Left lung (tissue), 4 donors: ENCODE measurements at regions not wholly inside any gene's neighbourhood (a gene's known extent, or its start where the extent isn't known, plus 50 kb on each side); places are given as distances from the start of the nearest gene placed in this dataset.

Experiments
- ATAC-seq: fragments of 200-7000 bp; cut with Tn5 transposase; one replicate; pipeline ENCODE4 v1.9.1; 2020; ENCODE audit warnings: moderate library complexity
- DNase-seq, 4 donors: peaks; one replicate each; pipeline ENCODE4 v3.0.0-alpha.2; 2013 to 2020
- H3K27ac ChIP-seq, 2 donors: fragments of 200-600 bp; sonication (generic) in 1 of 2; one replicate each; pipeline versions ENCODE4 v1.5.0 to v1.8.0; 2020 to 2021
- H3K27me3 ChIP-seq, 2 donors: fragments of 200-600 bp; sonication (generic) in 1 of 2; one replicate each; pipeline versions ENCODE4 v1.5.0 to v1.8.0; 2020 to 2021
- H3K36me3 ChIP-seq, 2 donors: fragments of 200-600 bp; sonication (generic) in 1 of 2; one replicate each; pipeline versions ENCODE4 v1.5.0 to v1.8.0; 2020 to 2021
- H3K4me1 ChIP-seq, 2 donors: fragments of 200-600 bp; one replicate each; pipeline ENCODE4 v1.8.0; 2021
- H3K4me3 ChIP-seq, 2 donors: fragments of 200-600 bp; sonication (generic) in 1 of 2; one replicate each; pipeline versions ENCODE4 v1.5.0 to v1.8.0; 2020 to 2021; ENCODE audit warnings: mild to moderate bottlenecking in 1 of 2
- H3K9me3 ChIP-seq, 2 donors: fragments of 200-600 bp; sonication (generic) in 1 of 2; one replicate each; pipeline versions ENCODE4 v1.5.0 to v1.8.0; 2020 to 2021
- CTCF ChIP-seq, 2 donors: fragments of 200-600 bp; sonication (generic) in 1 of 2; IDR thresholded peaks; one replicate each; pipeline versions ENCODE4 v1.5.0 to v1.8.0; 2021; ENCODE audit warnings: antibody characterized with exemption in 2 of 2
- intact Hi-C, 2 donors: fragments of 100-400 bp; cut with DNase I; formaldehyde crosslinking; loops; one replicate each; pipeline versions ENCODE4 v1.11.2 to v1.14.2; 2022
- donor health status: DM: no; HTN: yes; CAD: no.
- donor health status: DM: no; HTN: no; CAD: no.

GRCh38 chr1:113244112-113244820 is 146.0 kb upstream of the MAGI3 start:
- no peak for TF ChIP-seq CTCF (IDR thresholded peaks at IDR 0.05)
- DNase-seq, result no peak
- no peak overlapping the region for H3K4me3 ChIP-seq
- no peaks in the 10 kb centered on the region for H3K4me1 ChIP-seq
- H3K36me3 ChIP-seq, result no peaks in the 10 kb centered on the region
- ATAC-seq, result no peak
- no peaks in the 10 kb centered on the region for H3K9me3 ChIP-seq
- no peaks in the 10 kb centered on the region for H3K27me3 ChIP-seq
- no peak overlapping the region for H3K27ac ChIP-seq
- intact Hi-C loops, result no loop called here

GRCh38 chr1:113245252-113245651 is 145.1 kb upstream of the MAGI3 start:
- Histone ChIP-seq H3K4me1 (no peaks in the 10 kb centered on the region), H3K27ac (no peak overlapping the region), H3K27me3 (no peaks in the 10 kb centered on the region), H3K4me3 (no peak overlapping the region), H3K9me3 (no peaks in the 10 kb centered on the region), H3K36me3 (no peaks in the 10 kb centered on the region)
- no peak for TF ChIP-seq CTCF (IDR thresholded peaks at IDR 0.05)
- intact Hi-C loops, result no loop called here
- no peak for DNase-seq
- ATAC-seq, result no peak

GRCh38 chr1:113246929-113247328 is 143.4 kb upstream of the MAGI3 start:
- no peaks in the 10 kb centered on the region for H3K27me3 ChIP-seq
- H3K4me3 ChIP-seq, result no peak overlapping the region
- intact Hi-C loops, result no loop called here
- no peaks in the 10 kb centered on the region for H3K9me3 ChIP-seq
- no peak for DNase-seq
- TF ChIP-seq CTCF (IDR thresholded peaks at IDR 0.05), result no peak
- no peak for ATAC-seq
- H3K36me3 ChIP-seq, result no peaks in the 10 kb centered on the region
- no peak overlapping the region for H3K27ac ChIP-seq
- H3K4me1 ChIP-seq, result no peaks in the 10 kb centered on the region

GRCh38 chr1:113247355-113247754 is 143.0 kb upstream of the MAGI3 start:
- intact Hi-C loops, result no loop called here
- no peaks in the 10 kb centered on the region for H3K36me3 ChIP-seq
- TF ChIP-seq CTCF (IDR thresholded peaks at IDR 0.05), result no peak
- no peaks in the 10 kb centered on the region for H3K9me3 ChIP-seq
- ATAC-seq, result peak; percentile 42
- H3K27ac ChIP-seq, result no peak overlapping the region
- no peaks in the 10 kb centered on the region for H3K4me1 ChIP-seq
- no peak overlapping the region for H3K4me3 ChIP-seq
- DNase-seq, result no peak
- no peaks in the 10 kb centered on the region for H3K27me3 ChIP-seq

- no peak overlapping the region for H3K4me3 ChIP-seq
- TF ChIP-seq CTCF (IDR thresholded peaks at IDR 0.05), result no peak
These were observed 142.5 kb upstream of the MAGI3 start for GRCh38 chr1:113247782-113248181.

More at GRCh38 chr1:113247782-113248181, 142.5 kb upstream of the MAGI3 start:
- no peak for DNase-seq
- no peak for ATAC-seq
- H3K36me3 ChIP-seq, result no peaks in the 10 kb centered on the region
- intact Hi-C loops, result no loop called here
- no peaks in the 10 kb centered on the region for H3K4me1 ChIP-seq
- H3K27ac ChIP-seq, result no peak overlapping the region
- H3K9me3 ChIP-seq, result no peaks in the 10 kb centered on the region
- H3K27me3 ChIP-seq, result no peaks in the 10 kb centered on the region
